K562 (cell line): ENCODE measurements at regions not wholly inside any gene's neighbourhood (a gene's known extent, or its start where the extent isn't known, plus 50 kb on each side); places are given as distances from the start of the nearest gene placed in this dataset.
"Not testable (repeated sequence)": the region's sequence is repeated elsewhere in the genome, so short reads cannot be mapped to it uniquely, and the experiment has no call there.

Source experiments
- ATAC-seq: fragments of 200-7000 bp; cut with Tn5 transposase; 3 replicates; pipeline ENCODE4 v1.9.1; 2020; ENCODE audit warnings: moderate library complexity
- BruUV-seq: library from RNA; stranded (reverse); fragments of 400-500 nt; replicated peaks from 2 replicates; lab custom pipeline; 2021; lab: Mats Ljungman, UMichigan
- CTCF ChIA-PET: fragments of 300-600 bp; formaldehyde crosslinking; extraction: SDS; loops from one replicate; lab custom pipeline; 2021; ENCODE audit warnings: low intra/inter-chr PET ratio; lab: Yijun Ruan, JAX
- POLR2A ChIA-PET: fragments of 300-600, 350-650 bp; sonication (Branson Sonifier 250); formaldehyde crosslinking; extraction: SDS; loops from one replicate; lab custom pipeline; 2021; ENCODE audit warnings: antibody characterized with exemption, inconsistent platforms; lab: Yijun Ruan, JAX
- DNase-seq, 4 experiments: peaks; one replicate each; pipeline versions ENCODE4 v3.0.0 to v3.0.0-alpha.2; 2011 to 2018; ENCODE audit warnings: low spot score in 3 of 4, mixed read lengths in 3 of 4; ENCODE audit errors: extremely low read depth in 1 of 4
- FAIRE-seq: peaks from 2 replicates; lab custom pipeline; 2011; peaks lifted over from hg19 to GRCh38; lab: Jason Lieb, UNC
- H2AFZ ChIP-seq: 2 replicates; pipeline ENCODE4 v1.6.0; 2011; ENCODE audit warnings: low read depth, low read length, control low read depth, inconsistent platforms
- H3K27ac ChIP-seq: fragments of 200-600 bp; 3 replicates; pipeline ENCODE4 v1.8.0; 2011; ENCODE audit warnings: low read depth, mild to moderate bottlenecking, control low read depth, inconsistent platforms, low read length, moderate library complexity, mixed read lengths; ENCODE audit errors: extremely low read depth
- H3K27me3 ChIP-seq, 2 experiments: fragments of 300-600 bp in 1 of 2; 2 replicates in 1 of 2; 3 replicates in 1 of 2; pipeline versions ENCODE4 v1.6.0 to v1.8.0; 2011; ENCODE audit warnings: inconsistent platforms in 2 of 2, low read length in 2 of 2, mild to moderate bottlenecking in 1 of 2, mixed read lengths in 1 of 2, moderate library complexity in 1 of 2; ENCODE audit not compliant: control insufficient read depth in 2 of 2, insufficient read depth in 2 of 2
- H3K36me3 ChIP-seq: fragments of 300-600 bp; 3 replicates; pipeline ENCODE4 v1.8.0; 2011; ENCODE audit warnings: mild to moderate bottlenecking, low read length, inconsistent platforms; ENCODE audit not compliant: control insufficient read depth, insufficient read depth
- H3K4me1 ChIP-seq, 2 experiments: fragments of 200-600 bp in 1 of 2; replicated peaks in 1 of 2; 2 replicates in 1 of 2; 3 replicates in 1 of 2; pipeline versions ENCODE4 v1.5.1 to v1.8.0; 2011; ENCODE audit warnings: inconsistent platforms in 2 of 2, low read length in 2 of 2, mild to moderate bottlenecking in 1 of 2, mixed read lengths in 1 of 2, moderate library complexity in 1 of 2; ENCODE audit not compliant: control insufficient read depth in 2 of 2, insufficient read depth in 2 of 2
- H3K4me2 ChIP-seq: 2 replicates; pipeline ENCODE4 v1.6.1; 2011; ENCODE audit warnings: low read length, control low read depth, inconsistent platforms, mixed read lengths; ENCODE audit not compliant: insufficient read depth
- H3K4me3 ChIP-seq: fragments of 200-600 bp; sonication (generic), shearing (Covaris generic); 2 replicates; pipeline ENCODE4 v1.5.1; 2016; ENCODE audit warnings: control low read depth, inconsistent platforms
- H3K79me2 ChIP-seq: fragments of 200-600 bp; 3 replicates; pipeline ENCODE4 v1.8.0; 2011; ENCODE audit warnings: low read length, inconsistent platforms; ENCODE audit not compliant: control insufficient read depth, insufficient read depth
- H3K9ac ChIP-seq, 2 experiments: 2 replicates each; pipeline versions ENCODE4 v1.6.0 to v1.6.1; 2011; ENCODE audit warnings: low read depth in 2 of 2, low read length in 2 of 2, control low read depth in 1 of 2, inconsistent platforms in 1 of 2, mild to moderate bottlenecking in 1 of 2, mixed read lengths in 1 of 2; ENCODE audit not compliant: insufficient read depth in 1 of 2
- H3K9me1 ChIP-seq: one replicate; pipeline ENCODE4 v1.6.0; 2011; ENCODE audit warnings: inconsistent platforms, mild to moderate bottlenecking, low read length, moderate library complexity; ENCODE audit not compliant: control insufficient read depth, insufficient read depth
- H3K9me3 ChIP-seq: replicated peaks from 2 replicates; pipeline ENCODE4 v1.5.1; 2011; ENCODE audit warnings: low read depth, low read length, inconsistent platforms; ENCODE audit not compliant: control insufficient read depth, insufficient read depth
- H4K20me1 ChIP-seq: replicated peaks from 2 replicates; pipeline ENCODE4 v1.6.1; 2011; ENCODE audit warnings: low read length, inconsistent platforms, mixed read lengths; ENCODE audit not compliant: control insufficient read depth, insufficient read depth
- WGBS: fragments of 100-300 bp; shearing (Covaris generic); methylation state at CpG from one replicate; pipeline ENCODE4 v1.1.6; 2016; ENCODE audit warnings: low coverage, mixed read lengths; ENCODE audit not compliant: insufficient coverage; ENCODE audit errors: missing lambda C conversion rate; 5-methylcytosine and 5-hydroxymethylcytosine counted together
- in situ Hi-C: fragments of 300-500 bp; cut with MboI; formaldehyde crosslinking; loops from 4 replicates; pipeline ENCODE4 v1.15.0; 2018; ENCODE audit warnings: inconsistent platforms, mixed read lengths
- intact Hi-C: fragments of 100-400 bp; cut with micrococcal nuclease; formaldehyde crosslinking; loops from 2 replicates; pipeline ENCODE4 v1.14.2; 2022

GRCh38 chr9:39680694-39681401 lies 325.4 kb downstream of the SPATA31A1 start:
- intact Hi-C loops, ATAC-seq, H3K9me1 ChIP-seq, POLR2A ChIA-PET, H3K9me3 ChIP-seq, BruUV-seq, H3K27me3 ChIP-seq, H3K79me2 ChIP-seq, H3K27ac ChIP-seq, H3K9ac ChIP-seq, in situ Hi-C loops, H3K4me2 ChIP-seq, DNase-seq, H4K20me1 ChIP-seq, H3K4me3 ChIP-seq, H2AFZ ChIP-seq, FAIRE-seq, H3K36me3 ChIP-seq, CTCF ChIA-PET, H3K4me1 ChIP-seq: not testable (repeated sequence)
- WGBS, result no CpG with 5 or more reads among the region's 6 CpGs

GRCh38 chr9:39728862-39729261 lies 373.4 kb downstream of the SPATA31A1 start:
- BruUV-seq, in situ Hi-C loops, H3K27me3 ChIP-seq, CTCF ChIA-PET, H3K79me2 ChIP-seq, intact Hi-C loops, H3K4me2 ChIP-seq, H3K9me1 ChIP-seq, H4K20me1 ChIP-seq, H3K9me3 ChIP-seq, POLR2A ChIA-PET, FAIRE-seq, DNase-seq, H3K4me3 ChIP-seq, H2AFZ ChIP-seq, H3K36me3 ChIP-seq, H3K9ac ChIP-seq, H3K27ac ChIP-seq, ATAC-seq, H3K4me1 ChIP-seq: not testable (repeated sequence)
- no CpG with 5 or more reads among the region's 2 CpGs for WGBS

- intact Hi-C loops, H3K4me2 ChIP-seq, DNase-seq, H3K27ac ChIP-seq, H3K4me1 ChIP-seq, H2AFZ ChIP-seq, H3K79me2 ChIP-seq, CTCF ChIA-PET, H3K27me3 ChIP-seq, H3K9me1 ChIP-seq, ATAC-seq, BruUV-seq, H3K9ac ChIP-seq, H3K4me3 ChIP-seq, H4K20me1 ChIP-seq, H3K9me3 ChIP-seq, in situ Hi-C loops, FAIRE-seq, H3K36me3 ChIP-seq, POLR2A ChIA-PET: not testable (repeated sequence)
- no CpG with 5 or more reads among the region's 17 CpGs for WGBS
Measured at GRCh38 chr9:39744898-39745297, 389.4 kb downstream of the SPATA31A1 start.

DNA sequence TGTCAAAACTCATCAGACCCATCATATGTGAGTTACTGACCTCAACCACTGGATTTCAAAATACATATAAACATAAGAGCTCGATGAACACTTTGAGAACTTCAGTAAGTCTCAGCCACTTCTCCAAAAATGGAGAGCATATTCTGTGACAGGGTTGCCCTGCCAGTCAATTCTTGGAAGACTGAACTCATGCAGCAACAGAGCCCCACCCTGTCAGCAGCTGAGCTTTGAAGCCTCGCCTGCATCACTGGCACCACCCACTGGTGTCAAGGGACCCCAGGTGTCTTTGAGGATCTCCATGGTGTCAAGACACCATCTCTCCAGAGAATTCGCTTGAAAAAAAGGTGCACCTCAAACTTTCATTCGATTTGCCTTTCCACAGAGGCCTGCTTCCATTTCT lies 420.1 kb downstream of the SPATA31A1 start:
- H4K20me1 ChIP-seq, H2AFZ ChIP-seq, in situ Hi-C loops, H3K36me3 ChIP-seq, H3K27me3 ChIP-seq, H3K4me2 ChIP-seq, POLR2A ChIA-PET, H3K9ac ChIP-seq, H3K9me3 ChIP-seq, H3K27ac ChIP-seq, CTCF ChIA-PET, BruUV-seq, H3K4me1 ChIP-seq, H3K4me3 ChIP-seq, FAIRE-seq, H3K79me2 ChIP-seq, ATAC-seq, H3K9me1 ChIP-seq, intact Hi-C loops, DNase-seq: not testable (repeated sequence)
- WGBS, result no CpG with 5 or more reads among the region's 4 CpGs
